Thoracic aorta (tissue), 2 donors: ENCODE measurements at regions not wholly inside any gene's neighbourhood (a gene's known extent, or its start where the extent isn't known, plus 50 kb on each side); places are given as distances from the start of the nearest gene placed in this dataset.

Experiments used
- ATAC-seq: fragments of 150-250 bp; one replicate; pipeline ENCODE4 v1.8.0; 2017; ENCODE audit warnings: low read depth; ENCODE audit not compliant: insufficient number of reproducible peaks, low FRiP score
- DNase-seq: peaks from one replicate; pipeline ENCODE4 v3.0.0-alpha.2; 2020; ENCODE audit warnings: low spot score
- H3K27ac ChIP-seq, 2 donors: fragments of 200-600 bp; sonication (generic); 1 replicate in 1 of 2; 2 replicates in 1 of 2; pipeline ENCODE4 v1.5.1; 2016; ENCODE audit warnings: mild to moderate bottlenecking in 2 of 2, moderate library complexity in 2 of 2
- H3K27me3 ChIP-seq: fragments of 200-600 bp; sonication (generic); replicated peaks from 2 replicates; pipeline ENCODE4 v1.6.0; 2016; ENCODE audit warnings: mild to moderate bottlenecking; ENCODE audit not compliant: insufficient read depth
- H3K36me3 ChIP-seq: fragments of 200-600 bp; sonication (generic); one replicate; pipeline ENCODE4 v1.5.1; 2016
- H3K4me1 ChIP-seq, 2 donors: fragments of 200-600 bp; sonication (generic); 1 replicate in 1 of 2; 2 replicates in 1 of 2; pipeline versions ENCODE4 v1.5.1 to v1.6.0; 2016; ENCODE audit warnings: low read depth in 2 of 2, mild to moderate bottlenecking in 1 of 2; ENCODE audit not compliant: control insufficient read depth in 1 of 2
- H3K4me3 ChIP-seq: fragments of 200-600 bp; sonication (generic); 2 replicates; pipeline ENCODE4 v1.5.1; 2016; ENCODE audit warnings: mild to moderate bottlenecking
- H3K9me3 ChIP-seq: fragments of 200-600 bp; sonication (generic); 2 replicates; pipeline ENCODE4 v1.5.1; 2016
- CTCF ChIP-seq: fragments of 200-600 bp; sonication (generic); IDR thresholded peaks from one replicate; pipeline ENCODE4 v1.5.1; 2019; ENCODE audit warnings: antibody characterized with exemption

- Histone ChIP-seq H3K9me3 (no peaks in the 10 kb centered on the region), H3K36me3 (no peaks in the 10 kb centered on the region), H3K4me1 (peaks cover 21 to 40% of the 10 kb centered on the region in 2 donors), H3K27me3 (no peaks in the 10 kb centered on the region), H3K27ac (peak overlapping the region; percentile 42 to 73), H3K4me3 (peak overlapping the region; percentile 58)
- no peak for TF ChIP-seq CTCF
- DNase-seq: peak; percentile 78
- peak; percentile 82 for ATAC-seq
Observed at GRCh38 chr10:3538656-3539531, 246.1 kb downstream of the KLF6 start.

GRCh38 chr10:3538291-3538655 is 246.7 kb downstream of the KLF6 start:
- H3K27me3 ChIP-seq: no peaks in the 10 kb centered on the region
- H3K27ac ChIP-seq: peak overlapping the region; percentile 42 to 73
- DNase-seq (no peak), ATAC-seq (no peak)
- no peaks in the 10 kb centered on the region for H3K9me3 ChIP-seq
- TF ChIP-seq CTCF: no peak
- peak overlapping the region; percentile 58 for H3K4me3 ChIP-seq
- H3K36me3 ChIP-seq: no peaks in the 10 kb centered on the region
- peaks cover 21 to 40% of the 10 kb centered on the region in 2 donors for H3K4me1 ChIP-seq

- ATAC-seq: no peak
- H3K36me3 ChIP-seq: no peaks in the 10 kb centered on the region
- no peak overlapping the region for H3K4me3 ChIP-seq
- peaks cover 21 to 35% of the 10 kb centered on the region in 2 donors for H3K4me1 ChIP-seq
- no peak overlapping the region for H3K27ac ChIP-seq
- no peak for TF ChIP-seq CTCF
- no peaks in the 10 kb centered on the region for H3K27me3 ChIP-seq
- H3K9me3 ChIP-seq: no peaks in the 10 kb centered on the region
- DNase-seq: no peak
Observed at GRCh38 chr10:3537518-3537917, 247.5 kb downstream of the KLF6 start.

GRCh38 chr10:3535001-3535400 is 250.0 kb downstream of the KLF6 start:
- H3K4me1 ChIP-seq: peaks cover 8 to 19% of the 10 kb centered on the region in 2 donors
- DNase-seq (no peak), ATAC-seq (no peak)
- TF ChIP-seq CTCF: no peak
- no peaks in the 10 kb centered on the region for H3K9me3 ChIP-seq
- no peaks in the 10 kb centered on the region for H3K36me3 ChIP-seq
- no peak overlapping the region for H3K27ac ChIP-seq
- H3K27me3 ChIP-seq: no peaks in the 10 kb centered on the region
- H3K4me3 ChIP-seq: no peak overlapping the region

- no peak overlapping the region for H3K27ac ChIP-seq
- TF ChIP-seq CTCF: no peak
- H3K4me3 ChIP-seq: no peak overlapping the region
- no peak for ATAC-seq
- no peaks in the 10 kb centered on the region for H3K36me3 ChIP-seq
- no peaks in the 10 kb centered on the region for H3K27me3 ChIP-seq
- H3K4me1 ChIP-seq: peaks cover 7 to 21% of the 10 kb centered on the region in 2 donors
- H3K9me3 ChIP-seq: no peaks in the 10 kb centered on the region
- DNase-seq: no peak
Observed at GRCh38 chr10:3534433-3534832, 250.6 kb downstream of the KLF6 start.
